ENCODE measurements at regions not wholly inside any gene's neighbourhood (a gene's known extent, or its start where the extent isn't known, plus 50 kb on each side); places are given as distances from the start of the nearest gene placed in this dataset.

DNA sequence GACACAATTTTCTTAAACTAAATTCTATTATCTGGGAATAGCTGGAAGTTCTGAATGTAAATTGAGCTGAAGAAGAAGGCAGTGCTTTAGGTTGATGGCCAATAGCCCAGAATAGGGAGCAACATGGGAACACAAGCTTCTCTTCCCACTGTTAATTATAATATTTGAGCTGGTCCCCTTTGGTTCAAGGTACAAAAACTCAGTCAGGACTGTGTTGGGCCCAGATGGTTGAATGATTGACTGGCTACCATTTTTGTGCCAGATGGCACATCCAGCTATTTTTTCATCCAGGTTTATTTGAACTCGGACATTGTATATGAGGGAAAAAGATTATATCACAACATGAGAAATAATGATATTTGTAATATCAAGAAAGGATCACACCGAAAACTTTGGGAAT is 458.9 kb downstream of the SLITRK1 start (continued):
- TF ChIP-seq CEBPZ (IDR thresholded peaks at IDR 0.05; ENCODE audit: low read depth, low read length) = no peak

DNA sequence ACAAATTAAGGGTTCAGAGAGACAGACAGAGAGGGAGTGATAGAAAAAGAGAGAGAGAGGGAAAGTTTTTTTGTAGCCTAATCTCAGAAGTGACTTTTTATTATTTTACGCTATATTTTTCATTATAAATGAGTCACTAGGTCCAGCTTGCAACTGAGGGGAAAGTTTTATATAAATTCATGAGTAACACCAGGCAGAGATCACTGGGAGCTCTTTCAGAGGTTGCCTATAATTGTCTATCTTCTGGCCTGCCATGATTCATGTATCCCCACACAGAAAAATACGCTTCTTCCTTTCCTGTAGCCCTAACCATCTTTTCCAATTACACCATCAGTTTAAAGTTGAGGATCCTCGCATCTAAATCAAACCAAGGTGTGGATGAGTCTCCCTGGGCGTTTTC is 467.9 kb downstream of the SLITRK1 start:
- H3K27me3 ChIP-seq (replicated peaks in 1 of 2; ENCODE audit: control insufficient read depth in 2 of 2, insufficient read depth in 2 of 2, low read length in 1 of 2) = no peaks in the 10 kb centered on the region
- no peaks in the 10 kb centered on the region for H3K36me3 ChIP-seq (ENCODE audit: control insufficient read depth in 2 of 2, insufficient read depth in 2 of 2, low read length in 1 of 2)
- no peak overlapping the region for H2AFZ ChIP-seq (ENCODE audit: control insufficient read depth, low read depth, low read length)
- H3K4me3 ChIP-seq = no peak overlapping the region
- DNase-seq (ENCODE audit: low read depth, low spot score) = no peak
- ChIA-PET POLR2A (interaction anchor here (0.6 kb wide), 1 partner anchor 864 kb away, joined by 3 read pairs; no protein-coding TSS in a partner anchor), CTCF (interaction anchor here (0.8 kb wide), 1 partner anchor 24 kb away, joined by 3 read pairs; no protein-coding TSS in a partner anchor), SMC1A (ENCODE audit: uncharacterized antibody, unreplicated experiment) (no interaction called here), RAD21 (ENCODE audit: unreplicated experiment) (no interaction called here)
- H3K27ac ChIP-seq (ENCODE audit: control insufficient read depth, insufficient read depth) = no peak overlapping the region
- no peak overlapping the region for H3K9ac ChIP-seq (ENCODE audit: control insufficient read depth, insufficient read depth, low read length)
- intact Hi-C loops (cut with micrococcal nuclease; ENCODE audit: unreplicated experiment) (no loop called here), in situ Hi-C loops (cut with MboI) (no loop called here)
- H3K79me2 ChIP-seq (ENCODE audit: control insufficient read depth, insufficient read depth, low read length) = no peaks in the 10 kb centered on the region
- no peaks in the 10 kb centered on the region for H4K20me1 ChIP-seq (ENCODE audit: control insufficient read depth, insufficient read depth)
- ATAC-seq = no peak
- H3K4me2 ChIP-seq (ENCODE audit: control insufficient read depth, insufficient read depth) = no peak overlapping the region
- H3K4me1 ChIP-seq (ENCODE audit: control insufficient read depth, insufficient read depth, low read length) = no peaks in the 10 kb centered on the region
- H3K9me3 ChIP-seq (replicated peaks; ENCODE audit: control insufficient read depth, insufficient read depth, low read length) = no peaks in the 10 kb centered on the region
- no peak for FAIRE-seq
- 17% methylated on average over 4 of the region's 4 CpGs for WGBS (ENCODE audit: insufficient coverage, insufficient replicate concordance, low lambda C conversion rate, missing lambda C conversion rate)
- no TSS peak for BruUV-seq (replicated peaks)
- no peak for TF ChIP-seq IKZF1 (conservative IDR thresholded peaks at IDR 0.05)
- TF ChIP-seq TCF3 (IDR thresholded peaks at IDR 0.05; ENCODE audit: borderline replicate concordance, insufficient read depth, low read depth, low read length) = no peak
- no peak for TF ChIP-seq SMAD5 (IDR thresholded peaks at IDR 0.05; ENCODE audit: low read depth)
- no peak for TF ChIP-seq BACH1 (IDR thresholded peaks at IDR 0.05; ENCODE audit: borderline replicate concordance)
- TF ChIP-seq SMARCA5 (IDR thresholded peaks at IDR 0.05) = no peak
- no peak for TF ChIP-seq MTA3 (IDR thresholded peaks at IDR 0.05; ENCODE audit: borderline replicate concordance, low read length)
- TF ChIP-seq GATAD2B (conservative IDR thresholded peaks at IDR 0.05; ENCODE audit: low read depth) = no peak
- TF ChIP-seq HDAC6 (IDR thresholded peaks at IDR 0.05; ENCODE audit: unreplicated experiment) = no peak
- TF ChIP-seq YY1 (IDR thresholded peaks at IDR 0.05; ENCODE audit: low read depth, low read length) = no peak
- no peak for TF ChIP-seq ZNF384 (IDR thresholded peaks at IDR 0.05; ENCODE audit: borderline replicate concordance, low read depth, low read length)
- TF ChIP-seq IKZF2 (IDR thresholded peaks at IDR 0.05) = no peak
- TF ChIP-seq, protein P1, sequence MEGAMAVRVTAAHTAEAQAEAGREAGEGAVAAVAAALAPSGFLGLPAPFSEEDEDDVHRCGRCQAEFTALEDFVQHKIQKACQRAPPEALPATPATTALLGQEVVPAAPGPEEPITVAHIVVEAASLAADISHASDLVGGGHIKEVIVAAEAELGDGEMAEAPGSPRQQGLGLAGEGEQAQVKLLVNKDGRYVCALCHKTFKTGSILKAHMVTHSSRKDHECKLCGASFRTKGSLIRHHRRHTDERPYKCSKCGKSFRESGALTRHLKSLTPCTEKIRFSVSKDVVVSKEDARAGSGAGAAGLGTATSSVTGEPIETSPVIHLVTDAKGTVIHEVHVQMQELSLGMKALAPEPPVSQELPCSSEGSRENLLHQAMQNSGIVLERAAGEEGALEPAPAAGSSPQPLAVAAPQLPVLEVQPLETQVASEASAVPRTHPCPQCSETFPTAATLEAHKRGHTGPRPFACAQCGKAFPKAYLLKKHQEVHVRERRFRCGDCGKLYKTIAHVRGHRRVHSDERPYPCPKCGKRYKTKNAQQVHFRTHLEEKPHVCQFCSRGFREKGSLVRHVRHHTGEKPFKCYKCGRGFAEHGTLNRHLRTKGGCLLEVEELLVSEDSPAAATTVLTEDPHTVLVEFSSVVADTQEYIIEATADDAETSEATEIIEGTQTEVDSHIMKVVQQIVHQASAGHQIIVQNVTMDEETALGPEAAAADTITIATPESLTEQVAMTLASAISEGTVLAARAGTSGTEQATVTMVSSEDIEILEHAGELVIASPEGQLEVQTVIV (IDR thresholded peaks at IDR 0.05; ENCODE audit: borderline replicate concordance, partially characterized antibody) = no peak
- TF ChIP-seq SPI1 (IDR thresholded peaks at IDR 0.05; ENCODE audit: borderline replicate concordance, insufficient read depth, low read depth, low read length) = no peak
- TF ChIP-seq ZBTB4 (CRISPR knock-in tag; IDR thresholded peaks at IDR 0.05) = no peak
- TF ChIP-seq RBBP5 (conservative IDR thresholded peaks at IDR 0.05) = no peak

All from GM12878 (cell line).